ENCODE measurements at regions not wholly inside any gene's neighbourhood (a gene's known extent, or its start where the extent isn't known, plus 50 kb on each side); places are given as distances from the start of the nearest gene placed in this dataset.
"Not testable (repeated sequence)": the region's sequence is repeated elsewhere in the genome, so short reads cannot be mapped to it uniquely, and the experiment has no call there.

DNA sequence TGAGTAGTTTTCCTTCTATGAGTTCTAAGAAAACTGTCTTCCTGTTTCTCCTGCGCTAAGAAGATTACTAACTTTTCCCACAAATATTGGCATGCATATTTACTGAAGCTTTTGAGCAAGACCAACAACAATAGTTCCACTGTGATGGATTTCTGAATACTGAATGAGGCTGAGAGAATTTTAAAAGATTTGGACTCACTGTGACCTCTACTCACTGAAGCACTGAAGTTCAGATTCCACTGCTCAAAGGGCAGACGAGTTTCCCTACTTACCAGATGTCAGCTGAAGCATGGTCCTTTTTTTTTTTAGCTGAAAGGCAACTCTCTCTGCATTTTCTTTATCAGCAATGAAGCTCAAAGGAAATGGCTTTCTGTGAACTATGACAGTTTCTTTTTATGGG, 718.5 kb downstream of the RFPL4B start:
- TF ChIP-seq CTCF (IDR thresholded peaks at IDR 0.05) = no peak
- no peak for DNase-seq
- H3K27me3 ChIP-seq = no peaks in the 10 kb centered on the region
- H3K27ac ChIP-seq = no peak overlapping the region
- H3K9me3 ChIP-seq = no peaks in the 10 kb centered on the region
- peaks cover 0 to 18% (median 0%) of the 10 kb centered on the region in 4 donors for H3K4me1 ChIP-seq
- no peak overlapping the region for H3K4me3 ChIP-seq
- no peaks in the 10 kb centered on the region for H3K36me3 ChIP-seq
- intact Hi-C loops (cut with DNase I; ENCODE audit: low total_unique reads) = no loop called here

DNA sequence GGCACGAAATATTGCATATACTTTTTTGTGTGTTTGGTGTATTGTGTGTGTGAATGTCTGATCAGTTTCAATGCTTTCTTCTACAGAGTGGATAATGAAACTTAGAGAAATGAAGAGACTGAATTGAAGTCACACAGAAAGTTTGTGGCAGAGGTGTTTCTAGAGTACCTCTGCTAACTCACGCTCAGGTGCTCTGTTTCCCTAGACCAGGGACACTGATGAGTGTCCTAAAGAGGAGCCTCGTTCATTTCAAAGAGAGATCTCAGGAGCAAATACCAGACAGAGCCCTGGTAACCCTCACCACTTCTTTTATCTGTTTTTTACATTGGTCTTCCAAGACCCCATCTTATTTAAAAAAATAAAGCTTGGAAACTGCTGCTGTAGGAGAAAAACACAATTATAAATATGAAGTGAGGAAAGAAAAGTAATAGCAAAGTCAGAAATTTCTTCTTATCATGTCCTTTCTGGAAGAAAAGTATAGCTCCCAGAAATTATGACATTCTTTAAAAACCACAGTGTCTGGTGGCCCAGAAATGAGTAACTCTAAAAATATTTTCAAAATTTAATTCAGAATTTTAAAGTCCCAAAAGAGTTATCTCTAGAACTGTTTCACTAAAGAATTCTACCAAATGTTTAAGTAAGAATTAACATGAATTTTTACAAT, 720.6 kb downstream of the RFPL4B start:
- TF ChIP-seq CTCF (IDR thresholded peaks at IDR 0.05) = no peak
- Histone ChIP-seq H3K4me3 (no peak overlapping the region), H3K27me3 (no peaks in the 10 kb centered on the region), H3K27ac (no peak overlapping the region), H3K9me3 (no peaks in the 10 kb centered on the region), H3K36me3 (no peaks in the 10 kb centered on the region), H3K4me1 (peaks cover 0 to 18% (median 0%) of the 10 kb centered on the region in 4 donors)
- intact Hi-C loops (cut with DNase I; ENCODE audit: low total_unique reads) = no loop called here
- DNase-seq = no peak

- H3K36me3 ChIP-seq = no peaks in the 10 kb centered on the region
- H3K27ac ChIP-seq = no peak overlapping the region
- H3K4me3 ChIP-seq = no peak overlapping the region
- H3K9me3 ChIP-seq = no peaks in the 10 kb centered on the region
- intact Hi-C loops (cut with DNase I; ENCODE audit: low total_unique reads) = no loop called here
- DNase-seq = no peak
- H3K27me3 ChIP-seq = no peaks in the 10 kb centered on the region
- peaks cover 0 to 22% (median 0%) of the 10 kb centered on the region in 4 donors for H3K4me1 ChIP-seq
- no peak for TF ChIP-seq CTCF (IDR thresholded peaks at IDR 0.05)
Measured at GRCh38 chr6:113068570-113068969, 721.4 kb downstream of the RFPL4B start.

GRCh38 chr6:113070681-113071080, 723.6 kb downstream of the RFPL4B start:
- intact Hi-C loops (cut with DNase I; ENCODE audit: low total_unique reads); H3K27me3 ChIP-seq; H3K4me3 ChIP-seq; H3K9me3 ChIP-seq; H3K36me3 ChIP-seq; DNase-seq; H3K27ac ChIP-seq: not testable (repeated sequence)
- peaks cover 0 to 27% (median 1%) of the 10 kb centered on the region in 4 donors for H3K4me1 ChIP-seq

DNA sequence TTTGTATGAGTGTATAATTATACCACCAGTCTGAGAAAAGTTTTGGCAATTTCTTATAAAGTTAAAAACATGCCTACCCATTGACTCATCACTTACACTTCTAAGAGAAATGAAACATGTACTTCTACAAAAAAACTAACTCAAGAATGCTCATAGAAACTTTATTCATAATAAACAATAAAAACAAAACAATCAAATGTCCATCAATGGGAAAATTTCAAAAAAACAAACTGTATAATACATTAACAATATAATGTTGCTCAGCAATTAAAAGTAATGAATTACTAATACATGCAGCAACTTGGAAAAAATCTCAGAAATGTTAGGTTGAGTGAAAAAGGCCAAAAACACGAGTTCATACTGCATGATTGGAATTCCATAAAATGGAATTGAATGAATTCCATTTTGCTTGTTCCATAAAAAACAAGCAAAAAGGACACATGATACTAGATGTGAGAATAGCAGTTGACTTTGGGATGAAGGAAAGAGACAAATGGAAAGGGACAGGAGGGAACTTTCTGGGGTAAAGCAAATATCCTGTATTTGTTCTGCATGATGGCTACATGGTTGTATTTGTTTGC, 726.6 kb downstream of the RFPL4B start:
- no peak overlapping the region for H3K4me3 ChIP-seq
- H3K27ac ChIP-seq = no peak overlapping the region
- no peaks in the 10 kb centered on the region for H3K36me3 ChIP-seq
- TF ChIP-seq CTCF (IDR thresholded peaks at IDR 0.05) = no peak
- H3K9me3 ChIP-seq = no peaks in the 10 kb centered on the region
- intact Hi-C loops (cut with DNase I; ENCODE audit: low total_unique reads) = no loop called here
- DNase-seq = no peak
- no peaks in the 10 kb centered on the region for H3K27me3 ChIP-seq
- peaks cover 0 to 24% (median 1%) of the 10 kb centered on the region in 4 donors for H3K4me1 ChIP-seq

DNA sequence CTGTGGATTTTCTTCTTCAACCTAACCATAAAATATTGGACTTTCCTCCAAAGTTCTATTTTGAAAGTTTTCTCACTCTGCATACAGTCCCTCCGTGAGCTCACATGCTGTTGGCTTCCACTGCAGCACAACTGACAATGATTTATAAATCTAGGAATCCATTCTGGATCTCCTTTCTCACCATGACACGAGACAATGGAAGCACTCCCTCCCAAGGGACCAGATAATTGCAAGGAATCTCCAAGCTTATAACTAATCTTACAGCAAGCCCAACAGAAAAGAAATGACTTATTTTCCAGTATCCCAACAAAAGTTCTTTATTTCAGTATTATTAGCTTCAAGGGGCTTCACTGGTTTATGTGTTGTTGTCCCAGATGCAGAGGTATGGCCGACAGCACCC, 729.0 kb downstream of the RFPL4B start:
- no peaks in the 10 kb centered on the region for H3K27me3 ChIP-seq
- no peak for TF ChIP-seq CTCF (IDR thresholded peaks at IDR 0.05)
- no peak overlapping the region for H3K27ac ChIP-seq
- no peaks in the 10 kb centered on the region for H3K36me3 ChIP-seq
- no peak for DNase-seq
- no peaks in the 10 kb centered on the region for H3K9me3 ChIP-seq
- peaks cover 0 to 24% (median 1%) of the 10 kb centered on the region in 4 donors for H3K4me1 ChIP-seq
- H3K4me3 ChIP-seq = no peak overlapping the region
- intact Hi-C loops (cut with DNase I; ENCODE audit: low total_unique reads) = no loop called here

Measured in tibial artery (tissue), 4 donors.